ENCODE measurements at regions not wholly inside any gene's neighbourhood (a gene's known extent, or its start where the extent isn't known, plus 50 kb on each side); places are given as distances from the start of the nearest gene placed in this dataset.

- DNase-seq, result no peak
- no peaks in the 10 kb centered on the region for H3K79me2 ChIP-seq (ENCODE audit: insufficient read depth, low read length)
- Mint-ChIP-seq H3K27ac (no peak overlapping the region), H3K36me3 (no peaks in the 10 kb centered on the region), H3K9me3 (peaks cover 2 to 7% (median 3%) of the 10 kb centered on the region in 7 donors), H3K4me1 (no peaks in the 10 kb centered on the region), H3K27me3 (ENCODE audit: low read depth in 3 of 3) (no peaks in the 10 kb centered on the region), H3K4me3 (no peak overlapping the region)
- no peak overlapping the region for H2AFZ ChIP-seq (ENCODE audit: insufficient read depth, low read depth, low read length, poor library complexity, severe bottlenecking)
- H3K27ac ChIP-seq (ENCODE audit: low read depth in 1 of 2, low read length in 2 of 2), result no peak overlapping the region
- no peak for TF ChIP-seq CTCF (IDR thresholded peaks at IDR 0.05)
- no peak overlapping the region for H3K4me2 ChIP-seq (replicated peaks; ENCODE audit: extremely low read depth, low read length, poor library complexity, severe bottlenecking)
- H3K36me3 ChIP-seq (replicated peaks in 1 of 2; ENCODE audit: control insufficient read depth in 1 of 2, insufficient read depth in 2 of 2, low read length in 2 of 2), result no peaks in the 10 kb centered on the region
- no peaks in the 10 kb centered on the region for H3K27me3 ChIP-seq (ENCODE audit: control insufficient read depth in 2 of 2, insufficient read depth in 2 of 2, low read length in 2 of 2)
- intact Hi-C loops (cut with micrococcal nuclease), result no loop called here
- no peak overlapping the region for H3K9ac ChIP-seq (ENCODE audit: insufficient read depth, low read length, poor library complexity, severe bottlenecking)
- no peak overlapping the region for H3K4me3 ChIP-seq (replicated peaks in 1 of 3; ENCODE audit: low read depth in 2 of 3, low read length in 3 of 3)
- no peaks in the 10 kb centered on the region for H3K9me3 ChIP-seq (replicated peaks in 1 of 2; ENCODE audit: control insufficient read depth in 1 of 2, insufficient read depth in 1 of 2, low read length in 2 of 2)
- no peaks in the 10 kb centered on the region for H4K20me1 ChIP-seq (ENCODE audit: insufficient read depth, low read length)
- no peaks in the 10 kb centered on the region for H3K4me1 ChIP-seq (ENCODE audit: control insufficient read depth in 1 of 2, insufficient read depth in 2 of 2, low read length in 2 of 2)
These were observed 392.3 kb upstream of the LRRC4C start for GRCh38 chr11:41851743-41852142.

- H3K27ac Mint-ChIP-seq, result no peak overlapping the region
These were observed 402.4 kb upstream of the LRRC4C start for GRCh38 chr11:41861838-41862237.

More at GRCh38 chr11:41861838-41862237, 402.4 kb upstream of the LRRC4C start:
- DNase-seq, result no peak
- H3K9me3 ChIP-seq (replicated peaks in 1 of 2; ENCODE audit: control insufficient read depth in 1 of 2, insufficient read depth in 1 of 2, low read length in 2 of 2), result peaks cover 0 to 6% of the 10 kb centered on the region in 2 donors
- H3K4me1 ChIP-seq (ENCODE audit: control insufficient read depth in 1 of 2, insufficient read depth in 2 of 2, low read length in 2 of 2), result no peaks in the 10 kb centered on the region
- Mint-ChIP-seq H3K4me1 (no peaks in the 10 kb centered on the region), H3K9me3 (peaks cover 0 to 6% (median 0%) of the 10 kb centered on the region in 7 donors), H3K4me3 (no peak overlapping the region), H3K36me3 (no peaks in the 10 kb centered on the region), H3K27me3 (ENCODE audit: low read depth in 3 of 3) (no peaks in the 10 kb centered on the region)
- H3K4me2 ChIP-seq (replicated peaks; ENCODE audit: extremely low read depth, low read length, poor library complexity, severe bottlenecking), result no peak overlapping the region
- no peaks in the 10 kb centered on the region for H4K20me1 ChIP-seq (ENCODE audit: insufficient read depth, low read length)
- no peak overlapping the region for H2AFZ ChIP-seq (ENCODE audit: insufficient read depth, low read depth, low read length, poor library complexity, severe bottlenecking)
- no peaks in the 10 kb centered on the region for H3K27me3 ChIP-seq (ENCODE audit: control insufficient read depth in 2 of 2, insufficient read depth in 2 of 2, low read length in 2 of 2)
- H3K27ac ChIP-seq (ENCODE audit: low read depth in 1 of 2, low read length in 2 of 2), result no peak overlapping the region
- intact Hi-C loops (cut with micrococcal nuclease), result no loop called here
- WGBS (ENCODE audit: insufficient coverage), result no CpG with 5 or more reads among the region's 1 CpG
- H3K9ac ChIP-seq (ENCODE audit: insufficient read depth, low read length, poor library complexity, severe bottlenecking), result no peak overlapping the region
- no peak overlapping the region for H3K4me3 ChIP-seq (replicated peaks in 1 of 3; ENCODE audit: low read depth in 2 of 3, low read length in 3 of 3)
- no peak for TF ChIP-seq CTCF (IDR thresholded peaks at IDR 0.05)
- no peaks in the 10 kb centered on the region for H3K79me2 ChIP-seq (ENCODE audit: insufficient read depth, low read length)
- no peaks in the 10 kb centered on the region for H3K36me3 ChIP-seq (replicated peaks in 1 of 2; ENCODE audit: control insufficient read depth in 1 of 2, insufficient read depth in 2 of 2, low read length in 2 of 2)
